Liver (tissue), 8 donors: ENCODE measurements at regions not wholly inside any gene's neighbourhood (a gene's known extent, or its start where the extent isn't known, plus 50 kb on each side); places are given as distances from the start of the nearest gene placed in this dataset.

ENCODE experiments used
- DNase-seq: peaks from one replicate; pipeline ENCODE4 v3.0.0-alpha.2; 2017; ENCODE audit warnings: low spot score
- H3K27ac ChIP-seq, 2 donors: one replicate each; pipeline ENCODE4 v1.7.0; 2013; ENCODE audit warnings: inconsistent platforms in 2 of 2, low read length in 2 of 2, control low read depth in 1 of 2, low read depth in 1 of 2, mild to moderate bottlenecking in 1 of 2
- H3K27me3 ChIP-seq, 4 donors: one replicate each; pipeline versions ENCODE4 v1.6.1 to v1.7.0; 2013; ENCODE audit warnings: low read length in 3 of 4, inconsistent platforms in 1 of 4, mild to moderate bottlenecking in 1 of 4, moderate library complexity in 1 of 4; ENCODE audit not compliant: control insufficient read depth in 4 of 4, insufficient read depth in 4 of 4
- H3K36me3 ChIP-seq, 4 donors: one replicate each; pipeline versions ENCODE4 v1.6.1 to v1.7.0; 2013; ENCODE audit warnings: low read length in 3 of 4, mild to moderate bottlenecking in 3 of 4, low read depth in 1 of 4, moderate library complexity in 1 of 4; ENCODE audit not compliant: control insufficient read depth in 4 of 4, insufficient read depth in 3 of 4
- H3K4me1 ChIP-seq, 4 donors: one replicate each; pipeline versions ENCODE4 v1.6.1 to v1.7.0; 2013; ENCODE audit warnings: low read length in 3 of 4, mild to moderate bottlenecking in 3 of 4, moderate library complexity in 1 of 4; ENCODE audit not compliant: control insufficient read depth in 4 of 4, insufficient read depth in 4 of 4
- H3K4me3 ChIP-seq, 3 donors: one replicate each; pipeline versions ENCODE4 v1.6.1 to v1.7.0; 2013; ENCODE audit warnings: low read length in 3 of 3, control low read depth in 1 of 3, low read depth in 1 of 3, mild to moderate bottlenecking in 1 of 3
- H3K9ac ChIP-seq, 2 donors: one replicate each; pipeline ENCODE4 v1.7.0; 2013; ENCODE audit warnings: low read length in 2 of 2, mild to moderate bottlenecking in 2 of 2, moderate library complexity in 2 of 2, control low read depth in 1 of 2, low read depth in 1 of 2
- H3K9me3 ChIP-seq, 4 donors: one replicate each; pipeline versions ENCODE4 v1.6.1 to v1.7.0; 2013; ENCODE audit warnings: low read length in 3 of 4; ENCODE audit not compliant: control insufficient read depth in 4 of 4
- FOXA2 ChIP-seq: IDR thresholded peaks from 2 replicates; pipeline ENCODE4 v1.6.1; 2016; ENCODE audit warnings: antibody characterized with exemption
- GABPA ChIP-seq, 2 donors: IDR thresholded peaks in 1 of 2; conservative IDR thresholded peaks in 1 of 2; 2 replicates each; pipeline ENCODE4 v1.6.1; 2016; ENCODE audit warnings: antibody characterized with exemption in 2 of 2, mild to moderate bottlenecking in 1 of 2, moderate library complexity in 1 of 2
- HNF4A ChIP-seq, 2 donors: conservative IDR thresholded peaks; 2 replicates each; pipeline ENCODE4 v1.6.1; 2016; ENCODE audit warnings: antibody characterized with exemption in 2 of 2, mild to moderate bottlenecking in 2 of 2
- HNF4G ChIP-seq: IDR thresholded peaks from 2 replicates; pipeline ENCODE4 v1.6.1; 2016; ENCODE audit warnings: antibody characterized with exemption
- JUND ChIP-seq, 2 donors: IDR thresholded peaks; 2 replicates each; pipeline ENCODE4 v1.6.1; 2016; ENCODE audit warnings: antibody characterized with exemption in 2 of 2
- RAD21 ChIP-seq, 2 donors: IDR thresholded peaks; 2 replicates each; pipeline ENCODE4 v1.6.1; 2016; ENCODE audit warnings: antibody characterized with exemption in 2 of 2, mild to moderate bottlenecking in 2 of 2
- RXRA ChIP-seq, 2 donors: IDR thresholded peaks; 2 replicates each; pipeline ENCODE4 v1.6.1; 2017 to 2018; ENCODE audit warnings: antibody characterized with exemption in 2 of 2, mild to moderate bottlenecking in 1 of 2
- SP1 ChIP-seq: IDR thresholded peaks from 2 replicates; pipeline ENCODE4 v1.6.1; 2018; ENCODE audit warnings: antibody characterized with exemption, mild to moderate bottlenecking
- TAF1 ChIP-seq: conservative IDR thresholded peaks from 2 replicates; pipeline ENCODE4 v1.6.1; 2016; ENCODE audit warnings: antibody characterized with exemption, mild to moderate bottlenecking
- YY1 ChIP-seq: IDR thresholded peaks from 2 replicates; pipeline ENCODE4 v1.6.1; 2016; ENCODE audit warnings: antibody characterized with exemption, mild to moderate bottlenecking
- WGBS: extraction: QIAGEN DNeasy Blood & Tissue Kit; methylation state at CpG from one replicate; pipeline ENCODE4 v1.1.7; 2013; 5-methylcytosine and 5-hydroxymethylcytosine counted together
- TF ChIP-seq, protein P1 (sequence below): IDR thresholded peaks from 2 replicates; pipeline ENCODE4 v1.6.1; 2016; ENCODE audit warnings: antibody characterized with exemption
- TF ChIP-seq, protein P2 (sequence below): IDR thresholded peaks from 2 replicates; pipeline ENCODE4 v1.6.1; 2016; ENCODE audit warnings: antibody characterized with exemption
- TF ChIP-seq, protein P3 (sequence below): IDR thresholded peaks from 2 replicates; pipeline ENCODE4 v1.6.1; 2016; ENCODE audit warnings: antibody characterized with exemption
- TF ChIP-seq, protein P4 (sequence below): fragments of 150-350 bp; IDR thresholded peaks from 2 replicates; pipeline ENCODE4 v1.5.1; 2017; ENCODE audit warnings: improper control_type of control experiment, low read depth, low read length; ENCODE audit not compliant: missing input control
- donor health status: healthy.
- donor health status: healthy.
- donor health status: healthy.
- donor health status: healthy.
- donor health status: healthy.

DNA sequence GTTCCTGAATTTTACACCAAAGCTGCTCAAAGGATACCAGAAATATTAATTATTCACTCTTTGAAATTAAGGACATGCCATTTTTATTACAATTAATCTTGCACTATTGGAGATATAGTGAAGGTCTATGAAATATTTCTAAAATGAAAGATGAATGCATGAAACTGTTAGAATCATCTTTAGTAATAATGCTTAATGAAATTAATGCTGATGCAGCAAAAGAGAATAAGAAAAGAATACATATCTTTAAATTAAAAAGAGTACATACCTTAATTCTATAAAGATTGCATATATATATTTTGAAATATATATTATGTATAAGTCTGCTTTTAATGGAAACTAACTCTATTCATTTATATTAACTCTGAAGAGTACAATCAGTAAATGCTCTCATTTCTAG, 236.0 kb downstream of the ALX1 start (continued):
- TF ChIP-seq, protein P1, sequence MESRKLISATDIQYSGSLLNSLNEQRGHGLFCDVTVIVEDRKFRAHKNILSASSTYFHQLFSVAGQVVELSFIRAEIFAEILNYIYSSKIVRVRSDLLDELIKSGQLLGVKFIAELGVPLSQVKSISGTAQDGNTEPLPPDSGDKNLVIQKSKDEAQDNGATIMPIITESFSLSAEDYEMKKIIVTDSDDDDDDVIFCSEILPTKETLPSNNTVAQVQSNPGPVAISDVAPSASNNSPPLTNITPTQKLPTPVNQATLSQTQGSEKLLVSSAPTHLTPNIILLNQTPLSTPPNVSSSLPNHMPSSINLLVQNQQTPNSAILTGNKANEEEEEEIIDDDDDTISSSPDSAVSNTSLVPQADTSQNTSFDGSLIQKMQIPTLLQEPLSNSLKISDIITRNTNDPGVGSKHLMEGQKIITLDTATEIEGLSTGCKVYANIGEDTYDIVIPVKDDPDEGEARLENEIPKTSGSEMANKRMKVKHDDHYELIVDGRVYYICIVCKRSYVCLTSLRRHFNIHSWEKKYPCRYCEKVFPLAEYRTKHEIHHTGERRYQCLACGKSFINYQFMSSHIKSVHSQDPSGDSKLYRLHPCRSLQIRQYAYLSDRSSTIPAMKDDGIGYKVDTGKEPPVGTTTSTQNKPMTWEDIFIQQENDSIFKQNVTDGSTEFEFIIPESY, result no peak
- TF ChIP-seq HNF4G (no peak), SP1 (no peak), JUND (IDR thresholded peaks at IDR 0.05) (no peak), HNF4A (conservative IDR thresholded peaks at IDR 0.05) (no peak)
- TF ChIP-seq, protein P2, sequence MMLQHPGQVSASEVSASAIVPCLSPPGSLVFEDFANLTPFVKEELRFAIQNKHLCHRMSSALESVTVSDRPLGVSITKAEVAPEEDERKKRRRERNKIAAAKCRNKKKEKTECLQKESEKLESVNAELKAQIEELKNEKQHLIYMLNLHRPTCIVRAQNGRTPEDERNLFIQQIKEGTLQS, result no peak

DNA sequence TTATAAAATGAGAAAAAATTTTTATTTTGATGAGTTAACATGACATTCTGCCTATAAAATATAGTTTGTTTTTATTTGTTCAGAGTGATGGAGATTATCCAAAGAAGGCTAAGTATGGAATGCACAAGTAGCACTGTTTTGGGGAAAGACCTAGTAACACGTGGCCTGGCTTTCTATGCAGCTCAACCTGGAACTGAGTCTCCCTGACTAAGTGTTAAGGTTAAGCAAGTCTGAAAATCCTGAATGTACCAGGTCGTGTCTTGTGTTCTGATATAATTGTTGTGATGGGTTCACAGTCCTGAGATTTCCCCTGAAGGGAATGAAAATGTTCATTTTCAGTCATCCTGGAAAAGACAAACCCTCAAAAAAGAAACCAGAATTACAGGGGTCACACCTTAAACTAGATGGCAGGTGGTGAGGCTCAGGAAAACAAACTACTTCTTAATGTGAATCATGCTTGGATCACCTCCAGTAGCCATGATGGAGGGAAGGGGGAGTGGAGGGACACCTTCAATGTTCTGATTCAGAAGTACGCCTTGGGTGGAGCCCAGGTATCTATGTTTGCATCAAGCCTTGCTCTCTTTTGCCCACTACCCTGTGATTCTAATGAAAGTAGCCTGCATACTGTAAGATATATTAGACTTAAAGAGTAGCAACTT, 236.8 kb downstream of the ALX1 start:
- 69% methylated on average over 3 of the region's 3 CpGs for WGBS
- Histone ChIP-seq H3K9me3 (no peaks in the 10 kb centered on the region), H3K27ac (no peak overlapping the region), H3K9ac (no peak overlapping the region), H3K27me3 (peaks cover 0 to 2% (median 0%) of the 10 kb centered on the region in 4 donors), H3K36me3 (no peaks in the 10 kb centered on the region), H3K4me1 (no peaks in the 10 kb centered on the region), H3K4me3 (no peak overlapping the region)
- no peak for DNase-seq
- TF ChIP-seq JUND (IDR thresholded peaks at IDR 0.05) (no peak), FOXA2 (no peak), TAF1 (no peak)
- TF ChIP-seq, protein P3, sequence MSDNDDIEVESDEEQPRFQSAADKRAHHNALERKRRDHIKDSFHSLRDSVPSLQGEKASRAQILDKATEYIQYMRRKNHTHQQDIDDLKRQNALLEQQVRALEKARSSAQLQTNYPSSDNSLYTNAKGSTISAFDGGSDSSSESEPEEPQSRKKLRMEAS, result no peak

DNA sequence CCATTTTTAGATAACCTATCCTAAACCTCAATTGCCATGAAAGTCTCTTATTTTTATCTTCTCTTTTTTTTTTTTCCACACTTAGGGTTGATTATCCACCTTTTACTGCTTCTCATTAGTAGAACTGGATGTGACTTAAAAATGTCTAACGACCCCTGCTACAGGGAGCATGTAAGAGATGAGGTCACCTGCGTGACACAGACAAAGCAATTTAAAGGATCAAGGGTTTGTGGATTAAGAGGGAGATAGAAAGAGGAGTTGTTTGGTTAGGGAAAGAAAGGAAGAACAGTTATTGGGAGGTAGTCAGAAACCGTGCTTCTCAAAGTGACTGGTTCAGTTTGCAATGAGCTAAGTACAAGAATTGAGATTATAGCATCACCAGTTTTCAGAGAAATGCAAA, 239.1 kb downstream of the ALX1 start:
- H3K36me3 ChIP-seq, result no peaks in the 10 kb centered on the region

More for the DNA sequence above, 239.1 kb downstream of the ALX1 start:
- no peak for DNase-seq
- Histone ChIP-seq H3K27ac (no peak overlapping the region), H3K4me1 (no peaks in the 10 kb centered on the region), H3K9me3 (no peaks in the 10 kb centered on the region), H3K27me3 (peaks cover 0 to 2% (median 0%) of the 10 kb centered on the region in 4 donors), H3K4me3 (no peak overlapping the region), H3K9ac (no peak overlapping the region)
- WGBS, result 37% methylated on average over 3 of the region's 3 CpGs
- TF ChIP-seq, protein P3, result no peak
- TF ChIP-seq, protein P4, sequence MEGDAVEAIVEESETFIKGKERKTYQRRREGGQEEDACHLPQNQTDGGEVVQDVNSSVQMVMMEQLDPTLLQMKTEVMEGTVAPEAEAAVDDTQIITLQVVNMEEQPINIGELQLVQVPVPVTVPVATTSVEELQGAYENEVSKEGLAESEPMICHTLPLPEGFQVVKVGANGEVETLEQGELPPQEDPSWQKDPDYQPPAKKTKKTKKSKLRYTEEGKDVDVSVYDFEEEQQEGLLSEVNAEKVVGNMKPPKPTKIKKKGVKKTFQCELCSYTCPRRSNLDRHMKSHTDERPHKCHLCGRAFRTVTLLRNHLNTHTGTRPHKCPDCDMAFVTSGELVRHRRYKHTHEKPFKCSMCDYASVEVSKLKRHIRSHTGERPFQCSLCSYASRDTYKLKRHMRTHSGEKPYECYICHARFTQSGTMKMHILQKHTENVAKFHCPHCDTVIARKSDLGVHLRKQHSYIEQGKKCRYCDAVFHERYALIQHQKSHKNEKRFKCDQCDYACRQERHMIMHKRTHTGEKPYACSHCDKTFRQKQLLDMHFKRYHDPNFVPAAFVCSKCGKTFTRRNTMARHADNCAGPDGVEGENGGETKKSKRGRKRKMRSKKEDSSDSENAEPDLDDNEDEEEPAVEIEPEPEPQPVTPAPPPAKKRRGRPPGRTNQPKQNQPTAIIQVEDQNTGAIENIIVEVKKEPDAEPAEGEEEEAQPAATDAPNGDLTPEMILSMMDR, result no peak
- TF ChIP-seq HNF4G (no peak), FOXA2 (no peak), RXRA (IDR thresholded peaks at IDR 0.05) (no peak), YY1 (no peak), RAD21 (IDR thresholded peaks at IDR 0.05) (no peak), HNF4A (conservative IDR thresholded peaks at IDR 0.05) (no peak), SP1 (no peak), GABPA (IDR thresholded peaks at IDR 0.05 in 1 of 2, conservative IDR thresholded peaks at IDR 0.05 in 1 of 2) (no peak), TAF1 (no peak), JUND (IDR thresholded peaks at IDR 0.05) (no peak)
- TF ChIP-seq, protein P1, result no peak
- TF ChIP-seq, protein P2, result no peak
